Ishikawa (cell line): ENCODE measurements at regions not wholly inside any gene's neighbourhood (a gene's known extent, or its start where the extent isn't known, plus 50 kb on each side); places are given as distances from the start of the nearest gene placed in this dataset.

Experiments
- CEBPB ChIP-seq: IDR thresholded peaks from 2 replicates; pipeline ENCODE4 v1.6.1; 2012
- CREB1 ChIP-seq: IDR thresholded peaks from 2 replicates; pipeline ENCODE4 v1.6.1; 2012; ENCODE audit warnings: low read depth
- EGR1 ChIP-seq: IDR thresholded peaks from 2 replicates; pipeline ENCODE4 v1.6.1; 2012
- EP300 ChIP-seq: IDR thresholded peaks from 2 replicates; pipeline ENCODE4 v1.6.1; 2012; ENCODE audit warnings: borderline replicate concordance
- MAX ChIP-seq: IDR thresholded peaks from 2 replicates; pipeline ENCODE4 v1.6.1; 2012
- NFIC ChIP-seq: IDR thresholded peaks from 2 replicates; pipeline ENCODE4 v1.6.1; 2012
- RAD21 ChIP-seq: IDR thresholded peaks from 2 replicates; pipeline ENCODE4 v1.6.1; 2012; ENCODE audit warnings: low read depth

GRCh38 chr14:87073880-87074570 lies 919.0 kb downstream of the GALC start:
- TF ChIP-seq EP300 (no peak), RAD21 (no peak), CREB1 (no peak), NFIC (no peak), CEBPB (no peak), EGR1 (no peak), MAX (no peak)
